HAP-1 (cell line): ENCODE measurements at regions not wholly inside any gene's neighbourhood (a gene's known extent, or its start where the extent isn't known, plus 50 kb on each side); places are given as distances from the start of the nearest gene placed in this dataset.
A peak's percentile ranks its signal among the peaks of the same experiment; 100 is the strongest.

Experiments used
- DNase-seq, 2 experiments: peaks; one replicate each; pipeline ENCODE4 v3.0.0-alpha.2; 2016 to 2020; ENCODE audit warnings: low spot score in 2 of 2
- H3K27me3 ChIP-seq: fragments of 250-450 bp; sonication (Bioruptor Pico); 2 replicates; pipeline ENCODE4 v1.5.1; 2020; ENCODE audit warnings: low read depth, mild to moderate bottlenecking, moderate library complexity
- H3K36me3 ChIP-seq: fragments of 250-450 bp; sonication (Bioruptor Pico); replicated peaks from 2 replicates; pipeline ENCODE4 v1.5.1; 2020; ENCODE audit warnings: mild to moderate bottlenecking
- H3K4me1 ChIP-seq: fragments of 250-450 bp; sonication (Bioruptor Pico); 2 replicates; pipeline ENCODE4 v1.5.1; 2020; ENCODE audit warnings: mild to moderate bottlenecking
- H3K4me3 ChIP-seq: fragments of 250-450 bp; sonication (Bioruptor Pico); 2 replicates; pipeline ENCODE4 v1.5.1; 2020; ENCODE audit warnings: mild to moderate bottlenecking, moderate library complexity
- H3K9me3 ChIP-seq: fragments of 250-450 bp; sonication (Bioruptor Pico); 2 replicates; pipeline ENCODE4 v1.5.1; 2020; ENCODE audit warnings: mild to moderate bottlenecking, moderate library complexity
- in situ Hi-C: fragments of 300-500 bp; cut with MboI; formaldehyde crosslinking; loops from 3 replicates; pipeline ENCODE4 v1.14.3; 2020; ENCODE audit warnings: low sequenced_read_pairs, inconsistent platforms, mixed read lengths

- Histone ChIP-seq H3K36me3 (no peaks in the 10 kb centered on the region), H3K4me3 (no peak overlapping the region), H3K4me1 (no peaks in the 10 kb centered on the region), H3K9me3 (no peaks in the 10 kb centered on the region), H3K27me3 (no peaks in the 10 kb centered on the region)
- no peak for DNase-seq
- in situ Hi-C loops: no loop called here
Measured at GRCh38 chr7:131183072-131183471, 144.6 kb upstream of the MKLN1 start.

- in situ Hi-C loops: no loop called here
- H3K4me3 ChIP-seq: no peak overlapping the region
- no peaks in the 10 kb centered on the region for H3K9me3 ChIP-seq
- no peaks in the 10 kb centered on the region for H3K27me3 ChIP-seq
- no peaks in the 10 kb centered on the region for H3K4me1 ChIP-seq
- H3K36me3 ChIP-seq: no peaks in the 10 kb centered on the region
- DNase-seq: no peak
Measured at GRCh38 chr7:131183611-131184119, 144.0 kb upstream of the MKLN1 start.

GRCh38 chr7:131186816-131187215 lies 140.9 kb upstream of the MKLN1 start:
- in situ Hi-C loops: no loop called here
- H3K4me3 ChIP-seq: no peak overlapping the region
- DNase-seq: no peak
- no peaks in the 10 kb centered on the region for H3K27me3 ChIP-seq
- H3K36me3 ChIP-seq: no peaks in the 10 kb centered on the region
- no peaks in the 10 kb centered on the region for H3K4me1 ChIP-seq
- H3K9me3 ChIP-seq: no peaks in the 10 kb centered on the region

GRCh38 chr7:131188367-131189339 lies 139.0 kb upstream of the MKLN1 start:
- Histone ChIP-seq H3K9me3 (no peaks in the 10 kb centered on the region), H3K4me3 (no peak overlapping the region), H3K36me3 (no peaks in the 10 kb centered on the region), H3K4me1 (no peaks in the 10 kb centered on the region), H3K27me3 (no peaks in the 10 kb centered on the region)
- in situ Hi-C loops: no loop called here
- DNase-seq: no peak

- Histone ChIP-seq H3K27me3 (no peaks in the 10 kb centered on the region), H3K36me3 (no peaks in the 10 kb centered on the region), H3K4me1 (no peaks in the 10 kb centered on the region), H3K9me3 (no peaks in the 10 kb centered on the region), H3K4me3 (no peak overlapping the region)
- no peak for DNase-seq
- in situ Hi-C loops: no loop called here
Measured at GRCh38 chr7:131189488-131189887, 138.2 kb upstream of the MKLN1 start.

GRCh38 chr7:131190146-131190545 lies 137.5 kb upstream of the MKLN1 start:
- in situ Hi-C loops: no loop called here
- Histone ChIP-seq H3K9me3 (no peaks in the 10 kb centered on the region), H3K4me1 (no peaks in the 10 kb centered on the region), H3K36me3 (no peaks in the 10 kb centered on the region), H3K27me3 (no peaks in the 10 kb centered on the region), H3K4me3 (no peak overlapping the region)
- no peak for DNase-seq

- no peaks in the 10 kb centered on the region for H3K4me1 ChIP-seq
Measured at GRCh38 chr7:131190581-131190980, 137.1 kb upstream of the MKLN1 start.

GRCh38 chr7:131194070-131194865 lies 133.4 kb upstream of the MKLN1 start:
- Histone ChIP-seq H3K4me3 (no peak overlapping the region), H3K4me1 (peaks cover 7% of the 10 kb centered on the region), H3K9me3 (no peaks in the 10 kb centered on the region), H3K36me3 (no peaks in the 10 kb centered on the region), H3K27me3 (no peaks in the 10 kb centered on the region)
- no peak for DNase-seq
- in situ Hi-C loops: no loop called here

More at GRCh38 chr7:131190581-131190980, 137.1 kb upstream of the MKLN1 start:
- H3K4me3 ChIP-seq: no peak overlapping the region
- no peaks in the 10 kb centered on the region for H3K36me3 ChIP-seq
- H3K9me3 ChIP-seq: no peaks in the 10 kb centered on the region
- in situ Hi-C loops: no loop called here
- no peaks in the 10 kb centered on the region for H3K27me3 ChIP-seq
- DNase-seq: no peak

- DNase-seq: peak; percentile 14 to 39
Measured at GRCh38 chr7:131196803-131197202, 130.9 kb upstream of the MKLN1 start.

GRCh38 chr7:131197920-131198615 lies 129.6 kb upstream of the MKLN1 start:
- H3K4me1 ChIP-seq: peaks cover 7% of the 10 kb centered on the region
- no peak overlapping the region for H3K4me3 ChIP-seq
- no peaks in the 10 kb centered on the region for H3K27me3 ChIP-seq
- H3K36me3 ChIP-seq: no peaks in the 10 kb centered on the region
- peak; percentile 53 to 91 for DNase-seq
- in situ Hi-C loops: no loop called here
- H3K9me3 ChIP-seq: no peaks in the 10 kb centered on the region

More at GRCh38 chr7:131196803-131197202, 130.9 kb upstream of the MKLN1 start:
- Histone ChIP-seq H3K9me3 (no peaks in the 10 kb centered on the region), H3K4me1 (peaks cover 7% of the 10 kb centered on the region), H3K27me3 (no peaks in the 10 kb centered on the region), H3K4me3 (no peak overlapping the region), H3K36me3 (no peaks in the 10 kb centered on the region)
- in situ Hi-C loops: no loop called here

GRCh38 chr7:131202451-131202850 lies 125.2 kb upstream of the MKLN1 start:
- H3K27me3 ChIP-seq: no peaks in the 10 kb centered on the region
- no peak overlapping the region for H3K4me3 ChIP-seq
- in situ Hi-C loops: no loop called here
- H3K36me3 ChIP-seq: no peaks in the 10 kb centered on the region
- no peak for DNase-seq
- H3K9me3 ChIP-seq: no peaks in the 10 kb centered on the region
- peaks cover 7% of the 10 kb centered on the region for H3K4me1 ChIP-seq

- no peaks in the 10 kb centered on the region for H3K36me3 ChIP-seq
- in situ Hi-C loops: no loop called here
- H3K9me3 ChIP-seq: no peaks in the 10 kb centered on the region
- H3K4me1 ChIP-seq: peaks cover 3% of the 10 kb centered on the region
- DNase-seq: no peak
- no peaks in the 10 kb centered on the region for H3K27me3 ChIP-seq
- no peak overlapping the region for H3K4me3 ChIP-seq
Measured at GRCh38 chr7:131203291-131203976, 124.2 kb upstream of the MKLN1 start.

- H3K4me3 ChIP-seq: no peak overlapping the region
- no peaks in the 10 kb centered on the region for H3K36me3 ChIP-seq
- H3K4me1 ChIP-seq: no peaks in the 10 kb centered on the region
- H3K27me3 ChIP-seq: no peaks in the 10 kb centered on the region
- in situ Hi-C loops: no loop called here
- DNase-seq: no peak
- no peaks in the 10 kb centered on the region for H3K9me3 ChIP-seq
Measured at GRCh38 chr7:131208777-131209176, 118.9 kb upstream of the MKLN1 start.
